ENCODE measurements at regions not wholly inside any gene's neighbourhood (a gene's known extent, or its start where the extent isn't known, plus 50 kb on each side); places are given as distances from the start of the nearest gene placed in this dataset.

DNA sequence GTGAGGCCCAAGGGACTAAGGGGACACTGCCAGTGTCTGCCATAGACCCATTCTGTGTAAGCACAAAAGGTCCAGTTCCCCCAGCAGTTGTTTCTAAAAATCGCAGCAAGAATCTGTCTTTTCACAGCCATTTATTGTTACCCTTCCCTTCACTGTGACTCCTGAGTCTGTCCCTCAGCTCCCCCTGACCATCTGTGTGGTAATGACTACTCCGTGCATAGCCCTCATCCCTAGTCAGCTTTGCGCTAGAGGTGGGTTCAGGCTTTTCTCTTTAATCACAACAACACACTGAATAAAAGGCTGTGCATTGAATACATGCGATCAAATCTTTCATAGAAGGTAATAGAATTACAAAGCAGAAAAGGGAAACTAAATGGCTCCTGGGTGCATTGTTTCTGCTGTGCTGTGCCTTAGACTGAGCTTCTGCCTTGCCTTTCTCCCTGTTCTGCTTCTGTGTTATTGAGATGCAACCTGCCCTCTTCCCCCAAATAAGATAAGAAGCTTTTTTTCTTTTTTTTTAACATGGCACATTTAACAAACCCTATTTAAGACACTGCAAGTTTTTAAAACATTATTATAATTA is 836.0 kb upstream of the CDH2 start:
- Histone ChIP-seq H3K9me3 (no peaks in the 10 kb centered on the region), H3K4me3 (no peak overlapping the region), H3K4me2 (no peak overlapping the region), H3K27ac (no peak overlapping the region), H3K4me1 (no peaks in the 10 kb centered on the region)
- CTCF ChIA-PET: no interaction called here
- ATAC-seq (no peak), DNase-seq (ENCODE audit: low read depth in 1 of 2, low spot score in 1 of 2) (no peak), FAIRE-seq (no peak)
- WGBS (ENCODE audit: missing lambda C conversion rate): 80% methylated on average over 4 of the region's 4 CpGs
- POLR2A ChIA-PET: no interaction called here
- TF ChIP-seq CHD4 (IDR thresholded peaks at IDR 0.05; ENCODE audit: borderline replicate concordance): no peak

GRCh38 chr18:29012364-29012763 is 835.4 kb upstream of the CDH2 start:
- no peak overlapping the region for H3K27ac ChIP-seq
- POLR2A ChIA-PET: no interaction called here
- H3K4me1 ChIP-seq: no peaks in the 10 kb centered on the region
- H3K4me2 ChIP-seq: no peak overlapping the region
- 11% methylated on average over 1 of the region's 5 CpGs for whole genome bisulfite sequencing (ENCODE audit: missing lambda C conversion rate)
- H3K4me3 ChIP-seq: no peak overlapping the region
- ATAC-seq (no peak), FAIRE-seq (no peak), DNase-seq (ENCODE audit: low read depth in 1 of 2, low spot score in 1 of 2) (no peak)
- no peaks in the 10 kb centered on the region for H3K9me3 ChIP-seq
- CTCF ChIA-PET: no interaction called here
- no peak for TF ChIP-seq BCL3 (IDR thresholded peaks at IDR 0.05)
- TF ChIP-seq, protein P1, sequence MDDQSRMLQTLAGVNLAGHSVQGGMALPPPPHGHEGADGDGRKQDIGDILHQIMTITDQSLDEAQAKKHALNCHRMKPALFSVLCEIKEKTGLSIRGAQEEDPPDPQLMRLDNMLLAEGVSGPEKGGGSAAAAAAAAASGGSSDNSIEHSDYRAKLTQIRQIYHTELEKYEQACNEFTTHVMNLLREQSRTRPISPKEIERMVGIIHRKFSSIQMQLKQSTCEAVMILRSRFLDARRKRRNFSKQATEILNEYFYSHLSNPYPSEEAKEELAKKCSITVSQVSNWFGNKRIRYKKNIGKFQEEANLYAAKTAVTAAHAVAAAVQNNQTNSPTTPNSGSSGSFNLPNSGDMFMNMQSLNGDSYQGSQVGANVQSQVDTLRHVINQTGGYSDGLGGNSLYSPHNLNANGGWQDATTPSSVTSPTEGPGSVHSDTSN (IDR thresholded peaks at IDR 0.05): no peak
- TF ChIP-seq, protein P2, sequence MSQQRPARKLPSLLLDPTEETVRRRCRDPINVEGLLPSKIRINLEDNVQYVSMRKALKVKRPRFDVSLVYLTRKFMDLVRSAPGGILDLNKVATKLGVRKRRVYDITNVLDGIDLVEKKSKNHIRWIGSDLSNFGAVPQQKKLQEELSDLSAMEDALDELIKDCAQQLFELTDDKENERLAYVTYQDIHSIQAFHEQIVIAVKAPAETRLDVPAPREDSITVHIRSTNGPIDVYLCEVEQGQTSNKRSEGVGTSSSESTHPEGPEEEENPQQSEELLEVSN (IDR thresholded peaks at IDR 0.05; ENCODE audit: borderline replicate concordance, low read depth): no peak
- TF ChIP-seq ATOH8 (CRISPR knock-in tag; IDR thresholded peaks at IDR 0.05; ENCODE audit: low read depth): no peak
- TF ChIP-seq JUNB (IDR thresholded peaks at IDR 0.05): no peak
- TF ChIP-seq SMC3 (IDR thresholded peaks at IDR 0.05): no peak
- no peak for TF ChIP-seq RARB (CRISPR knock-in tag; IDR thresholded peaks at IDR 0.05)
- TF ChIP-seq FOXS1 (CRISPR knock-in tag; IDR thresholded peaks at IDR 0.05): no peak
- TF ChIP-seq, protein P3, sequence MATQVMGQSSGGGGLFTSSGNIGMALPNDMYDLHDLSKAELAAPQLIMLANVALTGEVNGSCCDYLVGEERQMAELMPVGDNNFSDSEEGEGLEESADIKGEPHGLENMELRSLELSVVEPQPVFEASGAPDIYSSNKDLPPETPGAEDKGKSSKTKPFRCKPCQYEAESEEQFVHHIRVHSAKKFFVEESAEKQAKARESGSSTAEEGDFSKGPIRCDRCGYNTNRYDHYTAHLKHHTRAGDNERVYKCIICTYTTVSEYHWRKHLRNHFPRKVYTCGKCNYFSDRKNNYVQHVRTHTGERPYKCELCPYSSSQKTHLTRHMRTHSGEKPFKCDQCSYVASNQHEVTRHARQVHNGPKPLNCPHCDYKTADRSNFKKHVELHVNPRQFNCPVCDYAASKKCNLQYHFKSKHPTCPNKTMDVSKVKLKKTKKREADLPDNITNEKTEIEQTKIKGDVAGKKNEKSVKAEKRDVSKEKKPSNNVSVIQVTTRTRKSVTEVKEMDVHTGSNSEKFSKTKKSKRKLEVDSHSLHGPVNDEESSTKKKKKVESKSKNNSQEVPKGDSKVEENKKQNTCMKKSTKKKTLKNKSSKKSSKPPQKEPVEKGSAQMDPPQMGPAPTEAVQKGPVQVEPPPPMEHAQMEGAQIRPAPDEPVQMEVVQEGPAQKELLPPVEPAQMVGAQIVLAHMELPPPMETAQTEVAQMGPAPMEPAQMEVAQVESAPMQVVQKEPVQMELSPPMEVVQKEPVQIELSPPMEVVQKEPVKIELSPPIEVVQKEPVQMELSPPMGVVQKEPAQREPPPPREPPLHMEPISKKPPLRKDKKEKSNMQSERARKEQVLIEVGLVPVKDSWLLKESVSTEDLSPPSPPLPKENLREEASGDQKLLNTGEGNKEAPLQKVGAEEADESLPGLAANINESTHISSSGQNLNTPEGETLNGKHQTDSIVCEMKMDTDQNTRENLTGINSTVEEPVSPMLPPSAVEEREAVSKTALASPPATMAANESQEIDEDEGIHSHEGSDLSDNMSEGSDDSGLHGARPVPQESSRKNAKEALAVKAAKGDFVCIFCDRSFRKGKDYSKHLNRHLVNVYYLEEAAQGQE (IDR thresholded peaks at IDR 0.05): no peak
- TF ChIP-seq SREBF2 (IDR thresholded peaks at IDR 0.05): no peak
- no peak for TF ChIP-seq CEBPB (IDR thresholded peaks at IDR 0.05)

DNA sequence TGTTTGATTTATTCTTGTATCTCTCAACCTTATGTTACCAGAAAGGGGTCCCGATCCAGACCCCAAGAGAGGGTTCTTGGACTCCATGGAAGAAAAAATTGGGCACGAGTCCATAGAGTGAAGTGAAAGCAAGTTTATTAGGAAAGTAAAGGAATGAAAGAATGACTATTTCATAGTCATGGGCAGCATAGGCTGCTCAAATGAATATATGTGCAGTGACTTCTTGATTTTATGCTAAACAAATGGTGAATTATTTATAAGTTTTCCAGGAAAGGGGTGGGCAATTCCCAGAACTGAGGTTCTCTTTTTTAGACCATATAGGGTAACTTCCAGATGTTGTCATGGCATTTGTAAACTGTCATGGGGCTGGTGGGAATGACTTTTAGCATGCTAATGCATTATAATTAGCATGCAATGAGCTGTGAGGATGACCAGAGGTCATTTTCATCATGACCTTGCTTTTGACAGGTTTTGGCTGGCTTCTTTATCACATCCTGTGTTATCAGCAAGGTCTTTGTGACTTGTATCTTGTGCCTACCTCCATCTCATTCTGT is 832.4 kb upstream of the CDH2 start:
- FAIRE-seq (no peak), ATAC-seq (no peak), DNase-seq (ENCODE audit: low read depth in 1 of 2, low spot score in 1 of 2) (no peak)
- ChIA-PET CTCF (no interaction called here), POLR2A (no interaction called here)
- no peak for TF ChIP-seq SREBF2 (IDR thresholded peaks at IDR 0.05)
- no peak for TF ChIP-seq ATOH8 (CRISPR knock-in tag; IDR thresholded peaks at IDR 0.05; ENCODE audit: low read depth)
- WGBS (ENCODE audit: missing lambda C conversion rate): 47% methylated on average over 2 of the region's 2 CpGs
- Histone ChIP-seq H3K4me2 (no peak overlapping the region), H3K4me1 (no peaks in the 10 kb centered on the region), H3K27ac (no peak overlapping the region), H3K9me3 (no peaks in the 10 kb centered on the region), H3K4me3 (no peak overlapping the region)
